H1 (cell line): ENCODE measurements at regions not wholly inside any gene's neighbourhood (a gene's known extent, or its start where the extent isn't known, plus 50 kb on each side); places are given as distances from the start of the nearest gene placed in this dataset.

Source experiments
- CBX5 ChIP-seq: fragments of 300-800, 300-1000 bp; sonication (generic); IDR thresholded peaks from 2 replicates; pipeline ENCODE4 v1.7.1; 2016; ENCODE audit warnings: antibody characterized with exemption, low read length, low read depth
- GABPA ChIP-seq: IDR thresholded peaks from 2 replicates; pipeline ENCODE4 v1.6.1; 2011; ENCODE audit warnings: mild to moderate bottlenecking, low read length, moderate library complexity, borderline replicate concordance; ENCODE audit not compliant: insufficient read depth
- SIX5 ChIP-seq: IDR thresholded peaks from 2 replicates; pipeline ENCODE4 v1.6.1; 2011; ENCODE audit warnings: mild to moderate bottlenecking, low read depth, low read length
- TF ChIP-seq, protein P1 (sequence below): fragments of 300-600 bp; sonication (generic); IDR thresholded peaks from 2 replicates; pipeline ENCODE4 v1.7.1; 2012; ENCODE audit warnings: low read length, moderate library complexity, mild to moderate bottlenecking, inconsistent platforms; ENCODE audit not compliant: insufficient replicate concordance

DNA sequence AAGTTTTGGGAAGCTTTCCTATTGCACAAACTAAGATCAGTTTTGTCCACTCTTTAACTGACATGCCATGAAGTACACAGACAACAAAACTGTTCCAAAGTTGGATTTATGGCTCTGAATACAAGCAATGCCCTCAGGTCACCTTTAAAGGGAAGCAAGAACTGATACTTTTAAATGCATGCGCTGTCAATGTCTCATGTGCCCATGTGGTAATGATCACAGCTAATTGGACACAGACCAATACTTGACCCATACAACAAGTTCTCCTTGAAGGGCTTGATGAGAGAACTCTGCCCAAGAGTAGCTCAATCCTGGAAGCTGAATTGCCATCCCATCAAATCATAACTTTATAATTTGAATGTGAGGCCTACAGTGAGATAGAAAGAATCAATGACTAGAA, 624.9 kb downstream of the ETS1 start (continued):
- TF ChIP-seq, protein P1, sequence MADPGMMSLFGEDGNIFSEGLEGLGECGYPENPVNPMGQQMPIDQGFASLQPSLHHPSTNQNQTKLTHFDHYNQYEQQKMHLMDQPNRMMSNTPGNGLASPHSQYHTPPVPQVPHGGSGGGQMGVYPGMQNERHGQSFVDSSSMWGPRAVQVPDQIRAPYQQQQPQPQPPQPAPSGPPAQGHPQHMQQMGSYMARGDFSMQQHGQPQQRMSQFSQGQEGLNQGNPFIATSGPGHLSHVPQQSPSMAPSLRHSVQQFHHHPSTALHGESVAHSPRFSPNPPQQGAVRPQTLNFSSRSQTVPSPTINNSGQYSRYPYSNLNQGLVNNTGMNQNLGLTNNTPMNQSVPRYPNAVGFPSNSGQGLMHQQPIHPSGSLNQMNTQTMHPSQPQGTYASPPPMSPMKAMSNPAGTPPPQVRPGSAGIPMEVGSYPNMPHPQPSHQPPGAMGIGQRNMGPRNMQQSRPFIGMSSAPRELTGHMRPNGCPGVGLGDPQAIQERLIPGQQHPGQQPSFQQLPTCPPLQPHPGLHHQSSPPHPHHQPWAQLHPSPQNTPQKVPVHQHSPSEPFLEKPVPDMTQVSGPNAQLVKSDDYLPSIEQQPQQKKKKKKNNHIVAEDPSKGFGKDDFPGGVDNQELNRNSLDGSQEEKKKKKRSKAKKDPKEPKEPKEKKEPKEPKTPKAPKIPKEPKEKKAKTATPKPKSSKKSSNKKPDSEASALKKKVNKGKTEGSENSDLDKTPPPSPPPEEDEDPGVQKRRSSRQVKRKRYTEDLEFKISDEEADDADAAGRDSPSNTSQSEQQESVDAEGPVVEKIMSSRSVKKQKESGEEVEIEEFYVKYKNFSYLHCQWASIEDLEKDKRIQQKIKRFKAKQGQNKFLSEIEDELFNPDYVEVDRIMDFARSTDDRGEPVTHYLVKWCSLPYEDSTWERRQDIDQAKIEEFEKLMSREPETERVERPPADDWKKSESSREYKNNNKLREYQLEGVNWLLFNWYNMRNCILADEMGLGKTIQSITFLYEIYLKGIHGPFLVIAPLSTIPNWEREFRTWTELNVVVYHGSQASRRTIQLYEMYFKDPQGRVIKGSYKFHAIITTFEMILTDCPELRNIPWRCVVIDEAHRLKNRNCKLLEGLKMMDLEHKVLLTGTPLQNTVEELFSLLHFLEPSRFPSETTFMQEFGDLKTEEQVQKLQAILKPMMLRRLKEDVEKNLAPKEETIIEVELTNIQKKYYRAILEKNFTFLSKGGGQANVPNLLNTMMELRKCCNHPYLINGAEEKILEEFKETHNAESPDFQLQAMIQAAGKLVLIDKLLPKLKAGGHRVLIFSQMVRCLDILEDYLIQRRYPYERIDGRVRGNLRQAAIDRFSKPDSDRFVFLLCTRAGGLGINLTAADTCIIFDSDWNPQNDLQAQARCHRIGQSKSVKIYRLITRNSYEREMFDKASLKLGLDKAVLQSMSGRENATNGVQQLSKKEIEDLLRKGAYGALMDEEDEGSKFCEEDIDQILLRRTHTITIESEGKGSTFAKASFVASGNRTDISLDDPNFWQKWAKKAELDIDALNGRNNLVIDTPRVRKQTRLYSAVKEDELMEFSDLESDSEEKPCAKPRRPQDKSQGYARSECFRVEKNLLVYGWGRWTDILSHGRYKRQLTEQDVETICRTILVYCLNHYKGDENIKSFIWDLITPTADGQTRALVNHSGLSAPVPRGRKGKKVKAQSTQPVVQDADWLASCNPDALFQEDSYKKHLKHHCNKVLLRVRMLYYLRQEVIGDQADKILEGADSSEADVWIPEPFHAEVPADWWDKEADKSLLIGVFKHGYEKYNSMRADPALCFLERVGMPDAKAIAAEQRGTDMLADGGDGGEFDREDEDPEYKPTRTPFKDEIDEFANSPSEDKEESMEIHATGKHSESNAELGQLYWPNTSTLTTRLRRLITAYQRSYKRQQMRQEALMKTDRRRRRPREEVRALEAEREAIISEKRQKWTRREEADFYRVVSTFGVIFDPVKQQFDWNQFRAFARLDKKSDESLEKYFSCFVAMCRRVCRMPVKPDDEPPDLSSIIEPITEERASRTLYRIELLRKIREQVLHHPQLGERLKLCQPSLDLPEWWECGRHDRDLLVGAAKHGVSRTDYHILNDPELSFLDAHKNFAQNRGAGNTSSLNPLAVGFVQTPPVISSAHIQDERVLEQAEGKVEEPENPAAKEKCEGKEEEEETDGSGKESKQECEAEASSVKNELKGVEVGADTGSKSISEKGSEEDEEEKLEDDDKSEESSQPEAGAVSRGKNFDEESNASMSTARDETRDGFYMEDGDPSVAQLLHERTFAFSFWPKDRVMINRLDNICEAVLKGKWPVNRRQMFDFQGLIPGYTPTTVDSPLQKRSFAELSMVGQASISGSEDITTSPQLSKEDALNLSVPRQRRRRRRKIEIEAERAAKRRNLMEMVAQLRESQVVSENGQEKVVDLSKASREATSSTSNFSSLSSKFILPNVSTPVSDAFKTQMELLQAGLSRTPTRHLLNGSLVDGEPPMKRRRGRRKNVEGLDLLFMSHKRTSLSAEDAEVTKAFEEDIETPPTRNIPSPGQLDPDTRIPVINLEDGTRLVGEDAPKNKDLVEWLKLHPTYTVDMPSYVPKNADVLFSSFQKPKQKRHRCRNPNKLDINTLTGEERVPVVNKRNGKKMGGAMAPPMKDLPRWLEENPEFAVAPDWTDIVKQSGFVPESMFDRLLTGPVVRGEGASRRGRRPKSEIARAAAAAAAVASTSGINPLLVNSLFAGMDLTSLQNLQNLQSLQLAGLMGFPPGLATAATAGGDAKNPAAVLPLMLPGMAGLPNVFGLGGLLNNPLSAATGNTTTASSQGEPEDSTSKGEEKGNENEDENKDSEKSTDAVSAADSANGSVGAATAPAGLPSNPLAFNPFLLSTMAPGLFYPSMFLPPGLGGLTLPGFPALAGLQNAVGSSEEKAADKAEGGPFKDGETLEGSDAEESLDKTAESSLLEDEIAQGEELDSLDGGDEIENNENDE = no peak
- TF ChIP-seq SIX5 (no peak), CBX5 (no peak), GABPA (no peak)
